ENCODE measurements at regions not wholly inside any gene's neighbourhood (a gene's known extent, or its start where the extent isn't known, plus 50 kb on each side); places are given as distances from the start of the nearest gene placed in this dataset.

DNA sequence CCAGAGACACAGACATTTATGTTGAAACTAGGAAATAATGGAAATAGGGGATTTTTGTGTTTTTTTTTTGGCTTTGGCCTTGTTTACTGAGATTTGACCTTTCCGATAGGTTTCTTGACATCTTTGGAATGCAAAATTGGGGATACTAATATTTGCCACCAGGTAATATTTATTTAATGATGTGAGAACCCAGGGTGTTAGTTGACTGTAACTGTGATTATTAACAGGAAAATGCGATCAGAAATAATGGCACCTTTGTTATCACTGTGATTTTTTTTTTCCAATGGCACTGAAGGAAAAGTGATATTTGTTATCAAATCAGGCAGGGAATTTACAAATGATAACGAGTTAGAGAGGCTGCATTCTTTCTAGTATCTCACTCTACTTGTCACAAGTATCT is 330.5 kb downstream of the SOX4 start:
- Histone ChIP-seq H3K4me2 (ENCODE audit: low read depth, low read length, poor library complexity, severe bottlenecking) (no peak overlapping the region), H3K9me2 (replicated peaks; ENCODE audit: low read depth, low read length) (no peaks in the 10 kb centered on the region), H4K20me1 (ENCODE audit: insufficient read depth, low read length, poor library complexity, severe bottlenecking) (peaks cover 26% of the 10 kb centered on the region), H3F3A (ENCODE audit: low read depth) (no peaks in the 10 kb centered on the region), H2AFZ (ENCODE audit: low read length) (no peak overlapping the region), H3K36me3 (ENCODE audit: insufficient read depth, low read length) (peaks cover 24% of the 10 kb centered on the region; the same call in 1 of the 2 replicates), H3K4me1 (ENCODE audit: insufficient read depth, low read length, poor library complexity, severe bottlenecking) (peaks cover 23% of the 10 kb centered on the region), H3K4me3 (ENCODE audit: low read length, poor library complexity, severe bottlenecking) (no peak overlapping the region), H3K9ac (ENCODE audit: low read depth, low read length, poor library complexity, severe bottlenecking) (no peak overlapping the region), H3K9me3 (ENCODE audit: insufficient read depth, low read depth, low read length) (no peaks in the 10 kb centered on the region), H3K27me3 (ENCODE audit: insufficient read depth, low read length, poor library complexity, severe bottlenecking) (no peaks in the 10 kb centered on the region), H3K79me2 (ENCODE audit: insufficient read depth, low read length) (peaks cover 68% of the 10 kb centered on the region)
- no peak for TF ChIP-seq EZH2phosphoT487 (IDR thresholded peaks at IDR 0.05; ENCODE audit: borderline replicate concordance)
- TF ChIP-seq, protein P1, sequence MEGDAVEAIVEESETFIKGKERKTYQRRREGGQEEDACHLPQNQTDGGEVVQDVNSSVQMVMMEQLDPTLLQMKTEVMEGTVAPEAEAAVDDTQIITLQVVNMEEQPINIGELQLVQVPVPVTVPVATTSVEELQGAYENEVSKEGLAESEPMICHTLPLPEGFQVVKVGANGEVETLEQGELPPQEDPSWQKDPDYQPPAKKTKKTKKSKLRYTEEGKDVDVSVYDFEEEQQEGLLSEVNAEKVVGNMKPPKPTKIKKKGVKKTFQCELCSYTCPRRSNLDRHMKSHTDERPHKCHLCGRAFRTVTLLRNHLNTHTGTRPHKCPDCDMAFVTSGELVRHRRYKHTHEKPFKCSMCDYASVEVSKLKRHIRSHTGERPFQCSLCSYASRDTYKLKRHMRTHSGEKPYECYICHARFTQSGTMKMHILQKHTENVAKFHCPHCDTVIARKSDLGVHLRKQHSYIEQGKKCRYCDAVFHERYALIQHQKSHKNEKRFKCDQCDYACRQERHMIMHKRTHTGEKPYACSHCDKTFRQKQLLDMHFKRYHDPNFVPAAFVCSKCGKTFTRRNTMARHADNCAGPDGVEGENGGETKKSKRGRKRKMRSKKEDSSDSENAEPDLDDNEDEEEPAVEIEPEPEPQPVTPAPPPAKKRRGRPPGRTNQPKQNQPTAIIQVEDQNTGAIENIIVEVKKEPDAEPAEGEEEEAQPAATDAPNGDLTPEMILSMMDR (conservative IDR thresholded peaks at IDR 0.05; ENCODE audit: low read length) = no peak

DNA sequence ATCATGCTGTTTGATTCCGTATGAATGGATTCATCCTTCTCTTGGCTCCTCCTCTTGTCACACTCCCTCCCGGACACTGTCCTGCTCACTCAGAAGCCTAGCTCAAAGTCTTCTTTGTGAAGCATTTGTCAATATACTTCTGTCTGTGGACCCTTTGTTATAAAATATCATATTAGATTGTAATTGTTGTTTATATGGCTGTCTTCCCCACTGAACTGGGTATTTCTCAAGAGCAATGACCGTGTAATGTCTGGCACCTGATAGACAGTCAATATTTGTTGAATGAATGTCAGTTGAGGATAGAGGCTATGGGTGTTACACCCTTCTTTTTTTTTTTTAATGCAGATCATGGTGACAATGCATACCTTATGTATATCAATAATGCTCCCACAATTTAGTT is 335.3 kb downstream of the SOX4 start:
- no peaks in the 10 kb centered on the region for H3F3A ChIP-seq (ENCODE audit: low read depth)
- no peak overlapping the region for H3K4me2 ChIP-seq (ENCODE audit: low read depth, low read length, poor library complexity, severe bottlenecking)
- peaks cover 41% of the 10 kb centered on the region for H4K20me1 ChIP-seq (ENCODE audit: insufficient read depth, low read length, poor library complexity, severe bottlenecking)
- H3K9me2 ChIP-seq (replicated peaks; ENCODE audit: low read depth, low read length) = no peaks in the 10 kb centered on the region
- H3K79me2 ChIP-seq (ENCODE audit: insufficient read depth, low read length) = peaks cover 84% of the 10 kb centered on the region
- TF ChIP-seq, protein P1 (conservative IDR thresholded peaks at IDR 0.05; ENCODE audit: low read length) = no peak
- no peak for TF ChIP-seq EZH2phosphoT487 (IDR thresholded peaks at IDR 0.05; ENCODE audit: borderline replicate concordance)
- H3K9me3 ChIP-seq (ENCODE audit: insufficient read depth, low read depth, low read length) = no peaks in the 10 kb centered on the region
- H3K27me3 ChIP-seq (ENCODE audit: insufficient read depth, low read length, poor library complexity, severe bottlenecking) = no peaks in the 10 kb centered on the region
- peaks cover 29% of the 10 kb centered on the region for H3K36me3 ChIP-seq (ENCODE audit: insufficient read depth, low read length)
- no peak overlapping the region for H3K4me3 ChIP-seq (ENCODE audit: low read length, poor library complexity, severe bottlenecking)
- H3K4me1 ChIP-seq (ENCODE audit: insufficient read depth, low read length, poor library complexity, severe bottlenecking) = peaks cover 23% of the 10 kb centered on the region
- H3K9ac ChIP-seq (ENCODE audit: low read depth, low read length, poor library complexity, severe bottlenecking) = no peak overlapping the region
- H2AFZ ChIP-seq (ENCODE audit: low read length) = no peak overlapping the region

DNA sequence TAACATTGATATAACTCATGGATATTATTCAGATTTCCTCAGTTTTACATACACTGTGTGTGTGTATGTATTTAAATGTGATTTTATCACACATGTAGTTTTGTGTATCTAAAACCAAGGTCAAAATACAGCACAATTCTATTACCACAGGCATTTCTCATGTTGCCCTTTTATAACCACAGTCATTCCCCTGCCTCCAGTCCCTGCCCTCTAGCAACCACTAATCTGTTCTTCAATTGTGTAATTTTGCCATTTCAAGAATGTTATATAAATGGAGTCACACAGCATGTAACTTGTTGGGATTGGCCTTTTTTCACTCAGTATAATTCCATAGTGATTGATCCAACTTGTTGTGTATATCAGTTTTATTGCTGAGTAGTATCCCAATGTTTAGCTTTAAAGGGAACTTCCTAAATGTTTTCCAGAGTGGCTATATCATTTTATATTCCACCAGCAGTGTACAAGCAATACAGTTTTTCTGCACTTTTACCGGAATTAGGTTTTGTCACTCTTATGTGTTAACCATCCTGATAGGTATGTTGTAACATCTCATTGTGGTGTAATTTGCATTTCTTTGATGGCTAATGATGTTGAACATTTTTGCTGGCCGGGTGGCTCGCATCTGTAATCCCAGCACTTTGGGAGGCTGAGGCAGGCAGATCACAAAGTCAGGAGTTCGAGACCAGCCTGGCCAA is 338.2 kb downstream of the SOX4 start:
- Histone ChIP-seq H3K9ac (ENCODE audit: low read depth, low read length, poor library complexity, severe bottlenecking) (no peak overlapping the region), H3K4me1 (ENCODE audit: insufficient read depth, low read length, poor library complexity, severe bottlenecking) (peaks cover 7% of the 10 kb centered on the region), H3K9me2 (replicated peaks; ENCODE audit: low read depth, low read length) (no peaks in the 10 kb centered on the region), H4K20me1 (ENCODE audit: insufficient read depth, low read length, poor library complexity, severe bottlenecking) (peaks cover 38% of the 10 kb centered on the region), H3K27me3 (ENCODE audit: insufficient read depth, low read length, poor library complexity, severe bottlenecking) (no peaks in the 10 kb centered on the region), H3K4me2 (ENCODE audit: low read depth, low read length, poor library complexity, severe bottlenecking) (no peak overlapping the region), H3K36me3 (ENCODE audit: insufficient read depth, low read length) (peaks cover 53% of the 10 kb centered on the region), H3F3A (ENCODE audit: low read depth) (no peaks in the 10 kb centered on the region), H3K9me3 (ENCODE audit: insufficient read depth, low read depth, low read length) (peaks cover 8% of the 10 kb centered on the region), H3K79me2 (ENCODE audit: insufficient read depth, low read length) (peaks cover 83% of the 10 kb centered on the region), H2AFZ (ENCODE audit: low read length) (no peak overlapping the region), H3K4me3 (ENCODE audit: low read length, poor library complexity, severe bottlenecking) (no peak overlapping the region)
- TF ChIP-seq, protein P1 (conservative IDR thresholded peaks at IDR 0.05; ENCODE audit: low read length) = no peak
- no peak for TF ChIP-seq EZH2phosphoT487 (IDR thresholded peaks at IDR 0.05; ENCODE audit: borderline replicate concordance)

Data from Loucy (cell line).